Inflammatory macrophage treated with lipopolysaccharide for 1 hour (primary cell): ENCODE measurements at regions not wholly inside any gene's neighbourhood (a gene's known extent, or its start where the extent isn't known, plus 50 kb on each side); places are given as distances from the start of the nearest gene placed in this dataset.
A peak's percentile ranks its signal among the peaks of the same experiment; 100 is the strongest.
"Not testable (repeated sequence)": the region's sequence is repeated elsewhere in the genome, so short reads cannot be mapped to it uniquely, and the experiment has no call there.

ENCODE experiments used
- DNase-seq, 2 donors: peaks; one replicate each; pipeline ENCODE4 v3.0.0-alpha.2; 2020 to 2022

GRCh38 chr10:33893506-33893905 lies 559.0 kb upstream of the NRP1 start:
- no peak for DNase-seq

DNA sequence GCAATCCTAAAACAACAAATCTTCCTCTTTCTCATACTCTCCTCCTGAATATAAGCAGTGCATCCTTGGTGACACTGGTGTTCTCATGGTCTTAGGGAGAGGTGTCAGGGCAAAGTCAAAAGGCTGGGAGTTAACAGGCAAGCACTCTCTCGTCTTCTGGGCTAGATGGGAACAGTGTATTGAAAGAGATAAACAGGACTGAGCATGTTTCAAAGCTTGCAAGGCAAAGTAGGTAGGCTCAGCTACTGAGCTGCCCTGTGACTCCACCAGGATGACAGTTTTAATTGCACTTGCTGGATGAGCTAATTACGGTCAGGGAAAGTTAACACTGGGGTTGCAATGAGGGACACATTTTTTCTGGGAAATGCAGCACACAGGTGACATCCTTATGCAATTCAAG lies 554.9 kb upstream of the NRP1 start:
- no peak for DNase-seq

DNA sequence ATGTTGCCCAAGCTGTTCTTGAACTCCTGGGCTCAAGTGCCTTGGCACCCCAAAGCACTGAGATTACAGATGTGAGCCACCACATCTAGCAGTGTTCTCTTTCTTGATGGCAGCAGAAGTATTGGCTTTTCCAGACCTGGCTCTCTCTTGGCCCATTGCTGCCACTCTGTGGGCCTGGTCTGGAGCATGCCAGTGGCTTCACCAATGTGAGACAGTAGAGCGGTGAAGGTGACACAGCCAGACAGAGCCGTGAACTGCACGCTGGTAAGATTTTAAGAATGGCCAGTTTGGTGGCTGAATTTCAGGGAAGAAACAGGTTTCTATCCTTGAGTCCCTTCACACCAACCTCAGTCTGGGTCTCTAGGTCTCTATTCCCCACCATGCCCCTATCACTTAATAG lies 552.7 kb upstream of the NRP1 start:
- no peak for DNase-seq

GRCh38 chr10:33886299-33886698 lies 551.8 kb upstream of the NRP1 start:
- no peak for DNase-seq

DNA sequence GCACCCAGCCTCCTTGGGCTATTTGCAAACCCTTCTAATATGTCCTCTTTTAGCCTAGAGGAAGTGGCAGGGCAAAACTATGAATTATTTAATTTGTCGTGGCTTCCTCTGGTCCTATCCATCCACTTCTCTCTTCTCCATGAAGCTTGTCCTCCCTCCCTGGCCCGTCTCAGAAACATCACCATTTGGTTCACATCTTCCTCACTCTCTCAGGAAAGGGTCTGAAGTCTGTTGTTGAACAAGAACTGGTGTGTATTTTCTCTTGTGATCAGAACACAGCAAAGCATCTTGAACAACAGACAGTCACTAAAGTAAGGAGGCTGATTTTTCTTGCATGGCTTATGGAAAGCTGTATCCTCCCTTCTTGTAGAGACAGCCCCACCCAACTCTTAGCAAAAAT lies 550.1 kb upstream of the NRP1 start:
- DNase-seq, result no peak

DNA sequence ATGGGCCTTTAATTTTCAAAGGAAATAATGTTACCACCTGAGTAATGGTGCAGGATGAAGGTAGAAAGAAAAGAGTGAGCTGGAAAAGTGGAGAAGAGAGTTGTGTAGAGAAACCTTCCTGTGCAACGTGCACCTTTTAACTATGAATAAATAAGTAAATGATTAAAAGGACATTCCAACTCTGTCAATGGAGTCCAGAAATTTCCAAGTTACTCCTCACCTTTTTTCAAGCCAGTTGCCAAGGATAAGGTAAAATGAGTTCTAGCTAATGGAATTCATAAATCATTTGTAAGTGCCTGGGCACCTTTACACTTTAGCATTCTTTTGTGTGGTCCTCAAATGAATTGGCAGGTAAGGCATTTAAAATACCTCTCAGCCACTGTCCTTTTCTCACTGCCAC lies 549.4 kb upstream of the NRP1 start:
- DNase-seq, result no peak

GRCh38 chr10:33882996-33883395 lies 548.5 kb upstream of the NRP1 start:
- no peak for DNase-seq

GRCh38 chr10:33880291-33880690 lies 545.8 kb upstream of the NRP1 start:
- no peak for DNase-seq

DNA sequence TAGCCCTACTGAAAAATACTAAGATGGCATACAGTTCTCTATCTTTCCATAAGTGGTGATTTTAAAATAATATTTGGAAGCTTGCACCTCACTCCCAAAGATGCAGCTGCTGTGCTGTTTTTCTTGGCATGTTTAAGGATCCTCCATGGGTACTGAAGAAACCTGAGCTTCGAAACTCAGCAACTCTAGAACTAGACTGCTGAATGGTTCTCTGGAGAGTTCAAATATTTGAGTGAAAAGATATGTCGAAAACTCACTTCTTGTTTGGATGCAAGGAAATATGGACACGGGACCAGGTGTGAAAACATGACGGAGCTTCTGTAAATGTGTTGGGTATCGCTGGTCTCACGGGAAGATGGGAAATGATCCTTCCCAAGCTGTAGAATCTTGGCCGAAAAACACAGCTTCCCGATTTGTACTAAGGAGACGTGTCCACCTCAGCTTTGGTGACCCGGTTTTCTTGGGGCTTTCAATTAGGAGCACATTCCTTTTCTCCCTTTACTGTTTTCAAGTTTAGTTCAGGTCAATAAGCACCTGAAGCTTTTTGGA lies 543.8 kb upstream of the NRP1 start:
- DNase-seq, result no peak

- peak; percentile 61 to 74 for DNase-seq
Measured at GRCh38 chr10:33876584-33877400, 542.3 kb upstream of the NRP1 start.

GRCh38 chr10:33875924-33876583 lies 541.6 kb upstream of the NRP1 start:
- DNase-seq, result no peak

DNA sequence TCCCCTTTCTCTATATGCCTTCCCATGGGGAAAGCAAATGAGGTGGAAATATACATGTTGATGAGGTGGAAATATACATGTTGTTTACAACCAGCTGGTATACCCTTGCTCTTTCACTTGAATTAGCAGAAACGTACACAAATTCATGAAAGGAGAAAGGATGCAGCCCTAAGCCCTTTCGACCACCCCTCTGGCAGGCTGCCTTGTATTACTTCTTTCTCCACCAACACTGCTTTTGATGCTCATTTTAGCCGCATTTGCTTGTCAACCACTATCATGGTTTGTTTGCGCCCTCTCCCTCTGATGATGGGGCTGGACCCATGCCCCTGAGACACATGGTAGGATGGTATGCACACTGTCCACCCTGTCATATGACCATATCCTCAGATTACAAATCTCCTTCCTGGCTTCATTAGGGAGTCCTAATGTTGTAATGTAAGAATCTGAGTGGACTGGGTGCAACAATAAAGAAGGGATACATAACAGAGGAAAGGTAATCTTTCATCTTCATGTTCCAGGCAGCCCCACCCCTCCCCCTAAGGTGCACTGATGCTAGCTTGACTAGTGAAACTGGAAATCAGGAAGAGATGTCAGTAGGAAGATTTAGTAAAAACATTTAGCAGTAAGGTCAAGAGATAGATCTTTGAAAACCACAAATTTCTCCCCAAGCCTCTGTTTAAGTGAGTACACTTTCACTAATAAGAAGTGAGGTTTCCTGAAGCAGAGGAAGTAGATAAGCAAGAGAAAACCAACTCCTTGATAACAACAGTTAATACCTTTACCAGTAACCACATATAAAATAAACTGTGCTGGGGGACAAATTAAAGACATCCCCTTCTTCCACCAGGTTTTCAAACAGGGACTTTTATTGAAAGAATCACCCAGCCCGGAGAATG lies 536.8 kb upstream of the NRP1 start:
- DNase-seq, result no peak

DNA sequence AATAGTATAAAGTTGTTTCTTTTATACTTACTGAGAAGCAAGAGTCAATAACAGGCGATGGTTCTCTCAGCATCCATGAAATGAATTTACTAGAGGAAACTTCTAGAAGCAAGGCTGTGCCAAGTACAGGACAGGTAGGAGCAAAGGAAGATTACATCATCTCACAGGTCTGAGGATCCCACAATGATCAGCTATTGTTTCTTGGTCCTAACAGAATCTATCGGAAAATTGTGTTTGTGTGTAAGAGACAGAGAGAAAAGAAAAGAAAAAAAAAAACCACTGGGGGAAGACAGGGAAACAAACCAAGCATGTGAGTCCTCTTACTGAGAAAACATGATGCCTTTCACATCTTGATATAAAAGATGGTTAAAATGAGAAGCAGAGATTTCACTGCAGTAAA lies 535.0 kb upstream of the NRP1 start:
- no peak for DNase-seq

- DNase-seq, result no peak
Measured at GRCh38 chr10:33869028-33869427, 534.6 kb upstream of the NRP1 start.

DNA sequence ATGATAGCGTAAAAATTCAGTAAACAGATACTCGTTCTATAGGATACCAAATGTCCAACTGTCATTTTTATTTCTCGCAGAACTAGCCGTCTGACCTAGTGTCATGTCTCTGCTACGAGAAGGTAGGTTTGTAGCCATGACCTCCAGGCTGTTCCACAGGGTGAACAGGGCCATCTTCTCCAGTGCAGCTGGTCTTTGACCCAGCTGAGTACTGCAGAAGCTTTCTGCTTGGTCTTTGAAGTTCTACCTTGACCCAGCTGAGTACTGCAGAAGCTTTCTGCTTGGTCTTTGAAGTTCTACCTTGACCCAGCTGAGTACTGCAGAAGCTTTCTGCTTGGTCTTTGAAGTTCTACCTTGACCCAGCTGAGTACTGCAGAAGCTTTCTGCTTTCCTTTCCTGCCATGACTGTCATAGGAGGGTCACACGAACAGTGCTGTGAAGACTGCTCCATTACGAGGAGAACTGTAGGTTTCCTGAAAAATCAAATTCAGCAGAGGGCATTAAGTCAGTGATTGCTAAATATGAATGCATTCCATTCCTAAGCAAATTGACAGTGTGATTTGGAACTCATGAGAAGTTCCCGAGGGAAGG lies 532.8 kb upstream of the NRP1 start:
- DNase-seq, result not testable (repeated sequence)

- DNase-seq, result no peak
Measured at GRCh38 chr10:33863352-33863751, 528.9 kb upstream of the NRP1 start.

- DNase-seq, result no peak
Measured at GRCh38 chr10:33862536-33863105, 528.2 kb upstream of the NRP1 start.

DNA sequence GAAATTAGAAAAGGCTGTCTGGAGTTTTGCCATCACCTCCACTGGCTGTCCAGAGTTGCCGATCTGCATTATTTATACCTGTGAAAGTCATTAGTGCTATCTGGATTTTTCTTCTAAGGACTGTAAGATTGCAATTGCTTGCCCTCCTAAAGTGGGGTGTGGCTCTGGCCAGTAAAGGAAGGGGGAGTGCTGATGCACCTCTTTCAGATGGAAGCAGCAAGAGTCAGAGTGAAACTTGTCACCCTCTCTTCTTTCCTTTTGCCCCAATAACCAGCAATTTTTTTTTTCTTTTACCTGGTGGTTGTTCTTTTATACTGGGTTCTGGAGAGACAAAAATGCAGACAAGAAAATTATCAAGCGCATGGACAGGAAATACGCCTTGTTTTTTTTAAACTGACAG lies 527.4 kb upstream of the NRP1 start:
- DNase-seq, result no peak

DNA sequence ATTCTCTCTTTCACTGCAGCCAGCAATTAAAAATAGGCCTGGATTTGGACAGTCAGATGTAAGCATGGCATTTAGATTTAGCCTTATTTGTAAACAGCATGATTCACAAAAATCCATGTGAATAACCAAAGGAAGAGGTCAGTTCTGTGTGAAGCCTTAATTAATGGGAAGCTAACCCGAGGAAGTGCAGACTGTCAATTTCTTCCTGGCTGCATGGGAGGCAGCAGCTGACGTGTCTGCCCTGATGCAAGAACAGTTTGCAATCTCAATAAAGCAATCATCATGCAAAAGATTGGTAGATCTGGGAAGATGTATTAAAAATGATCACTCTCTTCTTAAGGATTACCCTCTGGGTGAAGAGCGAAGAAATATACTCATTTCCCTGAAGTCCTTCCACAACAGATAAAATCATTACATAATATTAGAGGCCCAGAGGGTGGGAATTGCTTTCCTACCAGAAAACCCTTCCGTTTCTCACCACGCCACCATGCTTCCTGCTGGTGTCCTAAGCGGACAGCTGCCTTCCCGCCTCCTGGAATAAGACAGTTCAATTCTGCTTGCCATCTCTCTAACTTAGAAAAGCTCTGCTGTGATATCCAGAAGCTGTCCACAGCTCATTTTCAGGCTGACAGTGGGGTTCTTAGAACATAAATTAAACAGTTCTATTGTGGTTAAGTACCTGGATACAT lies 526.7 kb upstream of the NRP1 start:
- DNase-seq, result peak; percentile 70 to 78

- peak; percentile 34 to 61 for DNase-seq
Measured at GRCh38 chr10:33860552-33860951, 526.1 kb upstream of the NRP1 start.

- no peak for DNase-seq
Measured at GRCh38 chr10:33859319-33860022, 525.0 kb upstream of the NRP1 start.
